ENCODE measurements at regions not wholly inside any gene's neighbourhood (a gene's known extent, or its start where the extent isn't known, plus 50 kb on each side); places are given as distances from the start of the nearest gene placed in this dataset.

- Histone ChIP-seq H2AFZ (ENCODE audit: low read length) (no peak overlapping the region), H3K27me3 (ENCODE audit: control insufficient read depth, insufficient read depth, low read length) (peaks cover 2% of the 10 kb centered on the region), H3K4me3 (replicated peaks in 1 of 4; ENCODE audit: control extremely low read depth in 1 of 4, insufficient read depth in 1 of 4, low read depth in 3 of 4, low read length in 4 of 4) (no peak overlapping the region), H3K9ac (ENCODE audit: insufficient read depth, low read length) (no peak overlapping the region), H3K79me2 (ENCODE audit: control insufficient read depth, insufficient read depth, low read length) (no peaks in the 10 kb centered on the region), H3K4me2 (ENCODE audit: extremely low read depth, insufficient read depth, low read length) (no peak overlapping the region), H4K20me1 (ENCODE audit: control insufficient read depth, extremely low read depth, insufficient read depth, low read length) (no peaks in the 10 kb centered on the region), H3K9me3 (ENCODE audit: control insufficient read depth, insufficient read depth, low read depth, low read length) (no peaks in the 10 kb centered on the region), H3K27ac (ENCODE audit: insufficient read depth, low read length) (no peak overlapping the region), H3K4me1 (ENCODE audit: control insufficient read depth, extremely low read depth, insufficient read depth, low read length) (no peaks in the 10 kb centered on the region), H3K36me3 (ENCODE audit: control insufficient read depth, insufficient read depth, low read length) (no peaks in the 10 kb centered on the region)
- TF ChIP-seq EZH2 (IDR thresholded peaks at IDR 0.05; ENCODE audit: low read length, missing control alignments) (no peak), CTCF (conservative IDR thresholded peaks at IDR 0.05 in 1 of 2, IDR thresholded peaks at IDR 0.05 in 1 of 2; ENCODE audit: low read depth in 1 of 2, low read length in 2 of 2) (no peak)
- no peak for DNase-seq (ENCODE audit: low read depth in 2 of 2)
These were observed 52.8 kb upstream of the DHX15 start for GRCh38 chr4:24637173-24637572.

GRCh38 chr4:24638396-24638875, 54.1 kb upstream of the DHX15 start:
- Histone ChIP-seq H3K36me3 (ENCODE audit: control insufficient read depth, insufficient read depth, low read length) (no peaks in the 10 kb centered on the region), H3K4me2 (ENCODE audit: extremely low read depth, insufficient read depth, low read length) (no peak overlapping the region), H3K79me2 (ENCODE audit: control insufficient read depth, insufficient read depth, low read length) (no peaks in the 10 kb centered on the region), H3K4me1 (ENCODE audit: control insufficient read depth, extremely low read depth, insufficient read depth, low read length) (no peaks in the 10 kb centered on the region), H3K9me3 (ENCODE audit: control insufficient read depth, insufficient read depth, low read depth, low read length) (no peaks in the 10 kb centered on the region), H3K4me3 (replicated peaks in 1 of 4; ENCODE audit: control extremely low read depth in 1 of 4, insufficient read depth in 1 of 4, low read depth in 3 of 4, low read length in 4 of 4) (no peak overlapping the region), H3K27ac (ENCODE audit: insufficient read depth, low read length) (no peak overlapping the region), H3K9ac (ENCODE audit: insufficient read depth, low read length) (no peak overlapping the region), H2AFZ (ENCODE audit: low read length) (no peak overlapping the region), H4K20me1 (ENCODE audit: control insufficient read depth, extremely low read depth, insufficient read depth, low read length) (no peaks in the 10 kb centered on the region), H3K27me3 (ENCODE audit: control insufficient read depth, insufficient read depth, low read length) (peaks cover 2% of the 10 kb centered on the region)
- TF ChIP-seq EZH2 (IDR thresholded peaks at IDR 0.05; ENCODE audit: low read length, missing control alignments): no peak
- TF ChIP-seq CTCF (conservative IDR thresholded peaks at IDR 0.05 in 1 of 2, IDR thresholded peaks at IDR 0.05 in 1 of 2; ENCODE audit: low read depth in 1 of 2, low read length in 2 of 2): no peak
- DNase-seq (ENCODE audit: low read depth in 2 of 2): no peak

GRCh38 chr4:24639714-24640113, 55.4 kb upstream of the DHX15 start:
- Histone ChIP-seq H3K9ac (ENCODE audit: insufficient read depth, low read length) (no peak overlapping the region), H3K4me2 (ENCODE audit: extremely low read depth, insufficient read depth, low read length) (no peak overlapping the region), H4K20me1 (ENCODE audit: control insufficient read depth, extremely low read depth, insufficient read depth, low read length) (no peaks in the 10 kb centered on the region), H3K9me3 (ENCODE audit: control insufficient read depth, insufficient read depth, low read depth, low read length) (no peaks in the 10 kb centered on the region), H3K4me3 (replicated peaks in 1 of 4; ENCODE audit: control extremely low read depth in 1 of 4, insufficient read depth in 1 of 4, low read depth in 3 of 4, low read length in 4 of 4) (no peak overlapping the region), H3K36me3 (ENCODE audit: control insufficient read depth, insufficient read depth, low read length) (no peaks in the 10 kb centered on the region), H3K27ac (ENCODE audit: insufficient read depth, low read length) (no peak overlapping the region), H2AFZ (ENCODE audit: low read length) (no peak overlapping the region), H3K4me1 (ENCODE audit: control insufficient read depth, extremely low read depth, insufficient read depth, low read length) (no peaks in the 10 kb centered on the region), H3K27me3 (ENCODE audit: control insufficient read depth, insufficient read depth, low read length) (peaks cover 2% of the 10 kb centered on the region), H3K79me2 (ENCODE audit: control insufficient read depth, insufficient read depth, low read length) (no peaks in the 10 kb centered on the region)
- no peak for DNase-seq (ENCODE audit: low read depth in 2 of 2)
- no peak for TF ChIP-seq EZH2 (IDR thresholded peaks at IDR 0.05; ENCODE audit: low read length, missing control alignments)
- no peak for TF ChIP-seq CTCF (conservative IDR thresholded peaks at IDR 0.05 in 1 of 2, IDR thresholded peaks at IDR 0.05 in 1 of 2; ENCODE audit: low read depth in 1 of 2, low read length in 2 of 2)
